ENCODE measurements at regions not wholly inside any gene's neighbourhood (a gene's known extent, or its start where the extent isn't known, plus 50 kb on each side); places are given as distances from the start of the nearest gene placed in this dataset.

DNA sequence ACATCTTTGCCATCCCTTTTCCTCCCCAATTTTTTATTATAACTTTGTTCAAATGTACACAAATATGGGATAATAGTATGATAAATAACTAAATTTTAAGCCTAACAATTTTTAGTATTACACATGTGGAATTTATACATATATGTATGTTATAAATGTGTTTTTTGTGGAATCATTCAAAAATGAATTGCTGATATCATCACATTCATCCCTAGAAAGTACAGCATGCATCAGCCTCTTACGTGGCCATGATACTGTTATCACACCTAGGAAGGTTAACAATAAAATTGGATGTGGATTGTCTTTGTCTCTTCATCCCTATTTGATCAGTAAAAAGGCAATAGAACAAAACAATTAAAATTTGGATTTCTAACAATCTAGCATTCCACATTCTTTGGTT, 73.7 kb upstream of the DAP start:
- TF ChIP-seq, protein P1, sequence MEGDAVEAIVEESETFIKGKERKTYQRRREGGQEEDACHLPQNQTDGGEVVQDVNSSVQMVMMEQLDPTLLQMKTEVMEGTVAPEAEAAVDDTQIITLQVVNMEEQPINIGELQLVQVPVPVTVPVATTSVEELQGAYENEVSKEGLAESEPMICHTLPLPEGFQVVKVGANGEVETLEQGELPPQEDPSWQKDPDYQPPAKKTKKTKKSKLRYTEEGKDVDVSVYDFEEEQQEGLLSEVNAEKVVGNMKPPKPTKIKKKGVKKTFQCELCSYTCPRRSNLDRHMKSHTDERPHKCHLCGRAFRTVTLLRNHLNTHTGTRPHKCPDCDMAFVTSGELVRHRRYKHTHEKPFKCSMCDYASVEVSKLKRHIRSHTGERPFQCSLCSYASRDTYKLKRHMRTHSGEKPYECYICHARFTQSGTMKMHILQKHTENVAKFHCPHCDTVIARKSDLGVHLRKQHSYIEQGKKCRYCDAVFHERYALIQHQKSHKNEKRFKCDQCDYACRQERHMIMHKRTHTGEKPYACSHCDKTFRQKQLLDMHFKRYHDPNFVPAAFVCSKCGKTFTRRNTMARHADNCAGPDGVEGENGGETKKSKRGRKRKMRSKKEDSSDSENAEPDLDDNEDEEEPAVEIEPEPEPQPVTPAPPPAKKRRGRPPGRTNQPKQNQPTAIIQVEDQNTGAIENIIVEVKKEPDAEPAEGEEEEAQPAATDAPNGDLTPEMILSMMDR (IDR thresholded peaks at IDR 0.05; ENCODE audit: low read depth, low read length, missing control alignments) = no peak
- Histone ChIP-seq H3K4me3 (ENCODE audit: low read depth, low read length) (no peak overlapping the region), H3K36me3 (replicated peaks) (no peaks in the 10 kb centered on the region), H3K27ac (no peak overlapping the region), H3K27me3 (replicated peaks) (no peaks in the 10 kb centered on the region)
- DNase-seq = no peak
- in situ Hi-C loops (cut with HindIII; ENCODE audit: low pct_ligation_motif_present, low sequenced_read_pairs) = no loop called here

DNA sequence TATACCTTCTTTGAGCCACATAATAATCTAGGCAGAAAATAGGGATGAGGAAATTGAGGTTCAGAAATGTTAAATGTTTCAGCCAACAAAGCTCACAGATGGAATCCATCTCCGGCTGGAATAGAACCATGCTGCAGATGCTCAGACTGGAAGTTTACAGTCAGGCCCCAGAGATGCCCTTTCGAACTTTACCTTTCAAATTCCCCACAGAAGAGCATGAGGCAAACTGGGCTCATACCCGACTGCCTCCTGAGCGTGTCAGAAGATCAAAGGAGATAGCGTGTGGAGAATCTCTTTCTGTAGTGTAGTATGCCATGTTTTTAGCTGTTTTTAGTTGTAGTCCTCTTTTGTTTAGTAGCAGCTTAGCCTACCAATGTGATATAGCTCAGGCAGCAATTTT, 72.0 kb upstream of the DAP start:
- Histone ChIP-seq H3K27ac (no peak overlapping the region), H3K4me3 (ENCODE audit: low read depth, low read length) (no peak overlapping the region), H3K27me3 (replicated peaks) (no peaks in the 10 kb centered on the region), H3K36me3 (replicated peaks) (no peaks in the 10 kb centered on the region)
- in situ Hi-C loops (cut with HindIII; ENCODE audit: low pct_ligation_motif_present, low sequenced_read_pairs) = no loop called here
- TF ChIP-seq, protein P1 (IDR thresholded peaks at IDR 0.05; ENCODE audit: low read depth, low read length, missing control alignments) = no peak
- DNase-seq = no peak

DNA sequence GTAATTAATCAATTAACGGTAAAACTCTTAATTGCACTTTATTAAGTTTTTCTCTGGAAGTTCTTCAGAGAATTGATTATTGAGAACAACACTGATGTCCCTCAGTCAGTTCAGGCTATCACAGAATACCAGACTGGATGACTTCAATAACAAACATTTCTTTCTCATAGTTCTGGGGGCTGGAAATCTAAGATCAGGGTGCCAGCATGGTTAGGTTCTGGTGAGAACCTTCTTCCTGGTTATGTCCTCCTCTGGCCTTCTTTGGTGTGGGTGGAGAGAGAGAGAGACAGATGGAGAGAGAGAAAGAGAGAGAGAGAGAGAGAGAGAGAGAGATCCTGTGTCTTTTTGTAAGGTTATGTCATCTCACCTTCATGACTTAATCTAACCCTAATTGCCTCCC, 71.4 kb upstream of the DAP start:
- Histone ChIP-seq H3K27ac (peak overlapping the region; percentile 91), H3K36me3 (replicated peaks) (no peaks in the 10 kb centered on the region), H3K27me3 (replicated peaks) (no peaks in the 10 kb centered on the region), H3K4me3 (ENCODE audit: low read depth, low read length) (no peak overlapping the region)
- in situ Hi-C loops (cut with HindIII; ENCODE audit: low pct_ligation_motif_present, low sequenced_read_pairs) = no loop called here
- TF ChIP-seq, protein P1 (IDR thresholded peaks at IDR 0.05; ENCODE audit: low read depth, low read length, missing control alignments) = no peak
- no peak for DNase-seq

DNA sequence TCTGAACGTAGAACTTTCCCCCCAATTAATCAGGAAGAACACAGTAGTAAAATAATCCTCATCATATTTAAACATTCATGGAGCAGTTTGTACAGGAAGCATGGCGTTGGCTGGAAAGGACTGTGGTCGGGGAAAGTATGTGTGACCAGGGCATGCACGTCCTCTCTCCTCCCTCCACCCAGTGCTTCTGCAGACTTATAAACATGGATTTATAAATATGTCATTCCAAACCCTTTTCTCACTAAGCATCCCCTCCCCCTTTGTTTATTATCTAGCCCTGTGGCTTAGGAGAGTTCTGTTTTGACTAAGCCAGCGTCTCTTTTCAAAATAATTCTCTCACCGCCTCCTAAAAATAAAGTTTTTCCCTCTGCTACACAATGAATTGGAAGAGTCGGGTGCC, 70.4 kb upstream of the DAP start:
- Histone ChIP-seq H3K4me3 (ENCODE audit: low read depth, low read length) (no peak overlapping the region), H3K27me3 (replicated peaks) (no peaks in the 10 kb centered on the region), H3K36me3 (replicated peaks) (no peaks in the 10 kb centered on the region), H3K27ac (peak overlapping the region; percentile 91)
- in situ Hi-C loops (cut with HindIII; ENCODE audit: low pct_ligation_motif_present, low sequenced_read_pairs) = no loop called here
- TF ChIP-seq, protein P1 (IDR thresholded peaks at IDR 0.05; ENCODE audit: low read depth, low read length, missing control alignments) = no peak
- DNase-seq = peak; percentile 92

DNA sequence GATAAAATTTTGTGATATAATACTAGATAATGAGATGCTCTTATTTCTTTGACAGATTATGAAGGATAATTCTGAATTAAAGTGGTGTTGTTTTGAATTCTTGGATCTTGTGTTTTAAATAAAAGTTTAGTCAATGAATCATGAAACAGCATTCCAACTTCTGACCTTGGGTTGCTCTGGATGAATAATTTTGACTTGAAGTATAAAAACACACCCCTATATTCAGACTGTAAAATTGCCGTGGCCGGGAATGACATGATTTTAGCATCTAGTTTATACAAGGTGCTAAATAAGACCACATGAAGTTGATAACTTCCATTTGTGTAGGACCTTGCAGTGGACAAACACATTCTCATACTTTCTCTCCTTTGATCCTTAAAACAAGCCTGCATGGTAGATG, 67.2 kb upstream of the DAP start:
- H3K27ac ChIP-seq = peak overlapping the region; percentile 66
- no peaks in the 10 kb centered on the region for H3K27me3 ChIP-seq (replicated peaks)
- TF ChIP-seq, protein P1 (IDR thresholded peaks at IDR 0.05; ENCODE audit: low read depth, low read length, missing control alignments) = no peak
- DNase-seq = peak; percentile 60
- in situ Hi-C loops (cut with HindIII; ENCODE audit: low pct_ligation_motif_present, low sequenced_read_pairs) = no loop called here
- H3K4me3 ChIP-seq (ENCODE audit: low read depth, low read length) = no peak overlapping the region
- H3K36me3 ChIP-seq (replicated peaks) = no peaks in the 10 kb centered on the region

DNA sequence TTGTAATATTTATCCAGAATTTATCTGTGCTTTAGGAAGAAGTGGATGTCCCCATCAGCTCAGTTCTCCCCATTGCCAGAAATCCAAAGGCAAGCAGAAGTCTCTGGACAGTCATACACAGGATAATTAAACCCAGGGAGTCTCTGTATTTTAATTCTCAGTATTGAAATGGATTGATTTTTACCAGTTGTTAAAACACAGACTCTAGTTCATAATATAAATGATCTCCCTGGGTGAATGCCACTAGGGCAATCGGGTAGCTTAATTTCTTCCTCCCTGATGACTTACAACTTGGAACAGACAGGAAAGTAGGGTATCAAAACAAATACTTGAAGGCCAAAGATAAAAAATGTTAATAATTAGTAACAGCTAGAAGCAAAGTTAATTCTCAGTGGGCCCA, 66.5 kb upstream of the DAP start:
- TF ChIP-seq, protein P1 (IDR thresholded peaks at IDR 0.05; ENCODE audit: low read depth, low read length, missing control alignments) = no peak
- Histone ChIP-seq H3K4me3 (ENCODE audit: low read depth, low read length) (no peak overlapping the region), H3K27me3 (replicated peaks) (no peaks in the 10 kb centered on the region), H3K27ac (peak overlapping the region; percentile 66), H3K36me3 (replicated peaks) (no peaks in the 10 kb centered on the region)
- in situ Hi-C loops (cut with HindIII; ENCODE audit: low pct_ligation_motif_present, low sequenced_read_pairs) = no loop called here
- no peak for DNase-seq

Measured in brain microvascular endothelial cell (primary cell).